H9 (cell line): ENCODE measurements at regions not wholly inside any gene's neighbourhood (a gene's known extent, or its start where the extent isn't known, plus 50 kb on each side); places are given as distances from the start of the nearest gene placed in this dataset.

Source experiments
- DNase-seq: peaks from one replicate; pipeline ENCODE4 v3.0.0-alpha.2; 2017
- H2AFZ ChIP-seq: one replicate; pipeline ENCODE4 v1.6.1; 2013; ENCODE audit warnings: mild to moderate bottlenecking, low read length, control low read depth, moderate library complexity
- H2AK5ac ChIP-seq: 2 replicates; pipeline ENCODE4 v1.6.1; 2013; ENCODE audit warnings: low read length, control low read depth, mixed read lengths; ENCODE audit not compliant: insufficient read length
- H2BK120ac ChIP-seq: one replicate; pipeline ENCODE4 v1.6.1; 2013; ENCODE audit warnings: low read depth, mild to moderate bottlenecking, low read length, control low read depth, inconsistent platforms; ENCODE audit not compliant: poor library complexity, severe bottlenecking
- H2BK12ac ChIP-seq: 2 replicates; pipeline ENCODE4 v1.6.1; 2013; ENCODE audit warnings: low read length, control low read depth, mixed read lengths, low read depth; ENCODE audit not compliant: insufficient read length
- H2BK15ac ChIP-seq: 2 replicates; pipeline ENCODE4 v1.6.1; 2013; ENCODE audit warnings: low read depth, low read length, control low read depth
- H2BK20ac ChIP-seq: one replicate; pipeline ENCODE4 v1.6.1; 2013; ENCODE audit warnings: low read depth, mild to moderate bottlenecking, low read length, control low read depth, inconsistent platforms; ENCODE audit not compliant: poor library complexity, severe bottlenecking
- H2BK5ac ChIP-seq: 2 replicates; pipeline ENCODE4 v1.6.1; 2013; ENCODE audit warnings: low read length, control low read depth, mixed read lengths; ENCODE audit not compliant: insufficient read length
- H3K14ac ChIP-seq: 2 replicates; pipeline ENCODE4 v1.6.1; 2013; ENCODE audit warnings: low read length, control low read depth; ENCODE audit not compliant: insufficient read depth
- H3K18ac ChIP-seq: 2 replicates; pipeline ENCODE4 v1.6.1; 2013; ENCODE audit warnings: low read depth, mild to moderate bottlenecking, mixed read lengths, low read length, control low read depth; ENCODE audit not compliant: insufficient read length
- H3K23ac ChIP-seq: 2 replicates; pipeline ENCODE4 v1.6.1; 2013; ENCODE audit warnings: low read length, control low read depth, mixed read lengths, low read depth; ENCODE audit not compliant: insufficient read length
- H3K23me2 ChIP-seq: 2 replicates; pipeline ENCODE4 v1.6.1; 2013; ENCODE audit warnings: low read depth, mild to moderate bottlenecking, mixed read lengths, low read length, control low read depth; ENCODE audit not compliant: insufficient read length, poor library complexity, severe bottlenecking
- H3K27ac ChIP-seq: 2 replicates; pipeline ENCODE4 v1.5.1; 2013; ENCODE audit warnings: low read length, control low read depth, mixed read lengths, low read depth; ENCODE audit not compliant: insufficient read length
- H3K27me3 ChIP-seq: 2 replicates; pipeline ENCODE4 v1.6.1; 2013; ENCODE audit warnings: low read length, control low read depth, inconsistent platforms; ENCODE audit not compliant: insufficient read depth
- H3K4ac ChIP-seq: 2 replicates; pipeline ENCODE4 v1.6.1; 2013; ENCODE audit warnings: low read depth, mild to moderate bottlenecking, control low read depth, inconsistent platforms, low read length, moderate library complexity
- H3K4me1 ChIP-seq: 2 replicates; pipeline ENCODE4 v1.6.1; 2013; ENCODE audit warnings: low read length, control low read depth, inconsistent platforms; ENCODE audit not compliant: insufficient read depth
- H3K4me2 ChIP-seq: 2 replicates; pipeline ENCODE4 v1.6.1; 2013; ENCODE audit warnings: low read length, control low read depth, mixed read lengths; ENCODE audit not compliant: insufficient read length, insufficient read depth
- H3K56ac ChIP-seq: 2 replicates; pipeline ENCODE4 v1.6.1; 2013; ENCODE audit warnings: low read depth, mild to moderate bottlenecking, mixed read lengths, low read length, control low read depth; ENCODE audit not compliant: insufficient read length
- H3K79me1 ChIP-seq: 2 replicates; pipeline ENCODE4 v1.6.1; 2013; ENCODE audit warnings: low read depth, mild to moderate bottlenecking, moderate library complexity, low read length, control low read depth, inconsistent platforms; ENCODE audit not compliant: insufficient read depth, poor library complexity, severe bottlenecking
- H3K79me2 ChIP-seq: 2 replicates; pipeline ENCODE4 v1.6.1; 2013; ENCODE audit warnings: low read length, control low read depth, inconsistent platforms; ENCODE audit not compliant: insufficient read depth
- H3K9ac ChIP-seq: 2 replicates; pipeline ENCODE4 v1.6.1; 2013; ENCODE audit warnings: low read length, control low read depth, mixed read lengths; ENCODE audit not compliant: insufficient read length; ENCODE audit errors: extremely low read depth
- H3K9me3 ChIP-seq: one replicate; pipeline ENCODE4 v1.6.1; 2013; ENCODE audit warnings: low read depth, low read length, inconsistent platforms; ENCODE audit not compliant: control insufficient read depth
- H3T11ph ChIP-seq: one replicate; pipeline ENCODE4 v1.6.1; 2013; ENCODE audit warnings: mild to moderate bottlenecking, low read length, control low read depth, inconsistent platforms
- H4K20me1 ChIP-seq: one replicate; pipeline ENCODE4 v1.6.1; 2013; ENCODE audit not compliant: control insufficient read depth, insufficient read length, insufficient read depth
- H4K5ac ChIP-seq: 2 replicates; pipeline ENCODE4 v1.6.1; 2013; ENCODE audit warnings: low read depth, mild to moderate bottlenecking, mixed read lengths, low read length, control low read depth; ENCODE audit not compliant: insufficient read length
- H4K8ac ChIP-seq: replicated peaks from 2 replicates; pipeline ENCODE4 v1.6.1; 2013; ENCODE audit warnings: low read length, control low read depth, mixed read lengths, low read depth; ENCODE audit not compliant: insufficient read length
- H4K91ac ChIP-seq: 2 replicates; pipeline ENCODE4 v1.6.1; 2013; ENCODE audit warnings: low read depth, mild to moderate bottlenecking, moderate library complexity, mixed read lengths, low read length, control low read depth; ENCODE audit not compliant: insufficient read length
- H3K27ac Mint-ChIP-seq, 3 experiments: 2 replicates in 2 of 3; 3 replicates in 1 of 3; pipeline ENCODE4 v1.8.0; 2020 to 2021; ENCODE audit warnings: mixed read lengths in 3 of 3, mild to moderate bottlenecking in 1 of 3, moderate library complexity in 1 of 3
- H3K27me3 Mint-ChIP-seq: 2 replicates; pipeline ENCODE4 v1.8.0; 2021; ENCODE audit warnings: low read depth, mild to moderate bottlenecking, moderate library complexity, mixed read lengths
- H3K36me3 Mint-ChIP-seq, 3 experiments: 2 replicates in 2 of 3; 3 replicates in 1 of 3; pipeline ENCODE4 v1.8.0; 2020 to 2021; ENCODE audit warnings: low read depth in 3 of 3, mixed read lengths in 3 of 3; ENCODE audit not compliant: insufficient read depth in 1 of 3
- H3K4me1 Mint-ChIP-seq, 2 experiments: 2 replicates each; pipeline ENCODE4 v1.8.0; 2020; ENCODE audit warnings: mixed read lengths in 2 of 2
- H3K4me3 Mint-ChIP-seq, 2 experiments: 2 replicates in 1 of 2; 3 replicates in 1 of 2; pipeline ENCODE4 v1.8.0; 2020 to 2021; ENCODE audit warnings: mild to moderate bottlenecking in 2 of 2, mixed read lengths in 2 of 2, moderate library complexity in 1 of 2
- H3K9me3 Mint-ChIP-seq, 2 experiments: 2 replicates in 1 of 2; 3 replicates in 1 of 2; pipeline ENCODE4 v1.8.0; 2020; ENCODE audit warnings: mild to moderate bottlenecking in 2 of 2, mixed read lengths in 2 of 2, moderate library complexity in 1 of 2
- CTCF ChIP-seq: fragments of 200-600 bp; sonication (generic); conservative IDR thresholded peaks from 3 replicates; pipeline ENCODE4 v1.8.0; 2021; ENCODE audit warnings: antibody characterized with exemption, mild to moderate bottlenecking
- WGBS: extraction: QIAGEN DNeasy Blood & Tissue Kit; methylation state at CpG from one replicate; pipeline ENCODE4 v1.1.7; 2013; ENCODE audit warnings: missing lambda C conversion rate, low lambda C conversion rate, mixed read lengths; ENCODE audit not compliant: insufficient read length; ENCODE audit errors: extremely low coverage; 5-methylcytosine and 5-hydroxymethylcytosine counted together

GRCh38 chr12:93219947-93220346 lies 157.8 kb upstream of the NUDT4 start:
- Histone ChIP-seq H3K4ac (no peak overlapping the region), H3K4me1 (no peaks in the 10 kb centered on the region; the same call in 1 of the 2 replicates), H3K56ac (no peak overlapping the region), H2BK15ac (no peak overlapping the region), H2BK20ac (no peak overlapping the region), H3K4me2 (no peak overlapping the region), H4K8ac (no peak overlapping the region), H4K91ac (no peak overlapping the region), H3T11ph (no peak overlapping the region), H2BK12ac (no peak overlapping the region), H4K20me1 (no peaks in the 10 kb centered on the region), H3K23me2 (no peaks in the 10 kb centered on the region), H2AFZ (no peak overlapping the region), H3K23ac (no peak overlapping the region), H3K27me3 (no peaks in the 10 kb centered on the region), H3K9me3 (no peaks in the 10 kb centered on the region), H3K14ac (no peak overlapping the region), H3K9ac (no peak overlapping the region), H3K79me2 (no peaks in the 10 kb centered on the region), H3K27ac (no peak overlapping the region), H3K18ac (no peak overlapping the region), H4K5ac (no peak overlapping the region), H2BK5ac (no peak overlapping the region), H3K79me1 (no peaks in the 10 kb centered on the region), H2AK5ac (no peak overlapping the region), H2BK120ac (no peak overlapping the region)
- no peak for DNase-seq
- Mint-ChIP-seq H3K4me3 (no peak overlapping the region), H3K9me3 (peaks cover 5 to 13% of the 10 kb centered on the region in 2 experiments; a peak in 4 of 5 replicates), H3K27me3 (no peaks in the 10 kb centered on the region), H3K4me1 (peaks cover 16 to 17% of the 10 kb centered on the region in 2 experiments), H3K27ac (no peak overlapping the region; a peak in 1 of 7 replicates), H3K36me3 (peaks cover 0 to 8% (median 0%) of the 10 kb centered on the region in 3 experiments; a peak in 2 of 7 replicates)
- TF ChIP-seq CTCF: no peak
- no CpG with 5 or more reads among the region's 2 CpGs for WGBS
